Inferior parietal cortex (tissue), 1 donor: ENCODE measurements at regions not wholly inside any gene's neighbourhood (a gene's known extent, or its start where the extent isn't known, plus 50 kb on each side); places are given as distances from the start of the nearest gene placed in this dataset.
"Not testable (repeated sequence)": the region's sequence is repeated elsewhere in the genome, so short reads cannot be mapped to it uniquely, and the experiment has no call there.

Experiments
- DNase-seq: peaks from one replicate; pipeline ENCODE4 v3.0.0-alpha.2; 2016; ENCODE audit errors: extremely low spot score

DNA sequence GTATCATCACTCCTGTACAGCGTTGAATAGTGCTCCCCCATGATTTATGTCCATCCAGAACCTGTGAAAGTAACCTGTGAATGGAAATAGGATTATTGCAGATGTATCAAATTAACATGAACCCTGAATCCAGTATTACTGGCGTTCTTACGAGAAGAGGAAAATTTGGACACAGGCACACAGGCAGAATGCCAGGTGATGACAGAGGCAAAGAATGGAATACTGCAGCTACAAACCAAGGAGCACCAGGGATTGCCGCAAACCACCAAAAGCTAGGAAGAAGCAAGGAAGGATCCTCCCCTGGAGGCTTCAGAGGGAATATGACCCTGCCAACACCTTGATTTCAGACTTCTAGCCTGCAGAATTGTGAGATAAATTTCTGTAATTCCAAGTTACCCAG lies 113.5 kb upstream of the EGLN3 start:
- no peak for DNase-seq

DNA sequence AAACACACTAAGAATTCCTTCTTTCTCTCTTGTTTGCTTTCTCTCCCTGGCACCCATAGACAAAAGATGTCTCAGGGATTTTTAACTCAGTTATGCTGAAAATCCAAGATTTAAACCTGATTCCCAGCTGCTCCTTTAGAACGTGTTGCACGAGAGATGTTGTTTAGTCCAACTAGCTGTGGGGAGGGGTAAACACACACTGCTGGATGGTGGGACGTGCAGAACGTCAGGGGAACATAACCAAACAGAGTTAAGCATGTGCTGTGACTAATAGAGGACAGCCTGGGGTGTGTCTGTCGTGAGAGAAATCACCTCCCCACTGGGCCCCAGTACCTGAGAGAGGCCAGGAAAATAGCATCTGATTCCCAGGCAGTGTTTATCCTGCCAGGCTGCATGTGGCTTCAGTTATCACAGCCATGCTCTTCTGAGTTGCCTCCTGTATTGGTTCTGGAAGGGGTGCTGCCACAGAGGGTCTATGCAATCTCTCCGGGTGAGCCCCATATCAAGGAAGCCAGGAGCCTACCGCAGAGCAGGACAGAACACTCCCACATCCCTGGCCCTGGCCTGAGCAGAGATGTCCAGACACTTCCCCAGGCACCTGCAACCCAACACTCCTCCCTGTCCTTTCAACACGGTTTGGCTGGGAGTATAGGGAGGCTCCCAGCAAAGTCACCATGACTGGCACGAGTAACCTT lies 112.7 kb upstream of the EGLN3 start:
- DNase-seq: no peak

- DNase-seq: no peak
Measured at GRCh38 chr14:34063042-34063441, 112.2 kb upstream of the EGLN3 start.

DNA sequence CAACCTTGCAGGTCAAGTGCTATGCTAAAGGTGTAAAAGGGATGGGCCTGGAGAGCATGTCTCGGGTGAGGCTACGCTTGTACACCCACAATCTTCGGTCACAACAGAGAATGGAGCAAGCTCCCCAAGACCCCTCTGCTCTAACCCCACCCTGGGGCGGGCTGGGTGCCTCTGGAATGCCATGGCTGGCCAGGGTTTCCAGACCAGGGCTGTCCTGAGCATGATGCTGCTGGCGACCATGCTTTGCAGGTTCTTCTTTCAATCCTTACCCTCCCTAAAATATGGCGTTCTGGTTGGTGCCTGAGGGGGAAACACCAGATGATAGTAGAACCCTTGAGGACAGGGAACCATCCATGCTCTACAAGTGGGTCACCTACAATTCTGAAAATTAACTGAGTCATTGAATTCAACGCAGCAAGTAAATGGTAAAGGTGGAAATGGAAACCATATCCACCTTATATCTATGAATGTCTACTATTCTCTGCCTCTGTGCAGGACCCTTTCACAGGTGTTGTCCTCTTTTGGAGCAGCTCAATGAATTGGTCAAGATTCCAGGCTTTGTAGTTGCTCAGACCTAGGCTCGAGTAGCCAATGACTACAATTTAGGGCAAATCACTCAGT lies 111.6 kb upstream of the EGLN3 start:
- DNase-seq: no peak

- DNase-seq: no peak
Measured at GRCh38 chr14:34060651-34060999, 109.8 kb upstream of the EGLN3 start.

DNA sequence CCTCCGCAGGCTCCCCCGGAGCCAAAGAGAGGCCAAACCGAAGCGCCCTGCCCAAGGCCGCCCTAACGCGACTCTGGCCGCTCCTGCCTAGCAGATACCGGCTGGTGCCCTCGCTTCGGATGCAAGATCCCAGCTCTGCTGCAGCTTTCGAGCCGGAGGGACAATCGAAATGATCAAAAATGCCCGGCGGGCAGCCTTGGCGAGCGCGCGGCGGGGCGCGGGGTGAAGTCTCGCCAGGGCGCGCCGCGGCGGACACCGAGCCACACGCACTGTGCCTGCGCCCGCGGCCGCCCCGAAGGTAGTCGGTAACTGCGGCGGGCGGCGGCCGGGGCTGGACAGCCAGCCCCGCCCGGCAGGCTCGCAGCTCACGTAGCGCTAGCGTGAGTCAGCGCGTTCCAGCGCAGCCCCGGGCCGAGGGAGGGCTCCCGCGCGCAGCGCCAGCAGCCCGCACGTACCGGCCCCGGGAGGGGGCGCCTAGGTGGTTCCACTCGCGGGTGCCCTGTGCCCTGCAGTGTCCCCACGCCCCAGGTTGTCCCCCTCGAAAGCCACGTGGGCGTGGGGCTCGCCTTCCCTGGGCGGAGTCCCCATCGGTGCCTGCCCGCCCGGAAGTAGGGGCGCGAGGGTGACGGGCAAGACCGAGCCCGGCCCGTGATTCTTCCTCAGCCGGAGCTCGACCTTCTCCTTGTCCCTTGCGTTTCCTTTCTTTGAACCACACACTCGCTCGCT lies 109.2 kb upstream of the EGLN3 start:
- peak; percentile 51 for DNase-seq

GRCh38 chr14:34059037-34059924 lies 108.4 kb upstream of the EGLN3 start:
- no peak for DNase-seq

DNA sequence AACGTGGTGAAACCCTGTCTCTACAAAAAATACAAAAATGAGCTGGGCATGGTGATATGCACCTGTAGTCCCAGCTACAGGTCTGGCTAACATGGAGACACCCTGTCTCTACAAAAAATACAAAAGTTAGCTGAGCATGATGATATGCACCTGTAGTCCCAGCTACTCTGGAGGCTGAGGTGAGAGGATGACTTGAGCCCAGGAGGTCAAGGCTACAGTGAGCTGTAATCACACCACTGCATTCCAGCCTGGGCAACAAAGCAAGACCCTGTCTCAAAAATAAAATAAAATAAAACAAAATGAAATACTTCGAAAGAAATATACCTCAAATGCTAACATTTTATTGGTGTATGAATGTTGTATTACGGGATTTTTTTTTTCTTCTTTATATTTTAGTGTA lies 107.6 kb upstream of the EGLN3 start:
- no peak for DNase-seq

DNA sequence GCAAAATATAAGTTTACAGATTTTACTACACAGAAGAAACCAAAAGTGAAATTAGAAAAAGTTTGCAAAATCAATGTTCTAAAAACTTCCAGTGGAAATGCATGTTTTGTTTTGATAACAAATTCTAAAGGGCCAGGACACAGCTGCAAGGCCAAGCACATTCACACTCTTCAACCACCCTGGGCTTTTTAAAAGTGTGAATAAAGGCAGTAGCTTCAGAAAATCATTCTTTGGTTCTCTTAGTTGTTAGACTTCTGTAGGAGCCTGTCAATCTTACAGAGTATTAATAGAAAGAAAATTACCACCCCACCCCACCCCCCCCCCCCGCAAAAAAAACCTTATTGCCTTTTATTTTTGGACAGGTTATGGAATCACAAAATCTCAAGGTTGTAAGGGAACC lies 105.2 kb upstream of the EGLN3 start:
- DNase-seq: no peak

DNA sequence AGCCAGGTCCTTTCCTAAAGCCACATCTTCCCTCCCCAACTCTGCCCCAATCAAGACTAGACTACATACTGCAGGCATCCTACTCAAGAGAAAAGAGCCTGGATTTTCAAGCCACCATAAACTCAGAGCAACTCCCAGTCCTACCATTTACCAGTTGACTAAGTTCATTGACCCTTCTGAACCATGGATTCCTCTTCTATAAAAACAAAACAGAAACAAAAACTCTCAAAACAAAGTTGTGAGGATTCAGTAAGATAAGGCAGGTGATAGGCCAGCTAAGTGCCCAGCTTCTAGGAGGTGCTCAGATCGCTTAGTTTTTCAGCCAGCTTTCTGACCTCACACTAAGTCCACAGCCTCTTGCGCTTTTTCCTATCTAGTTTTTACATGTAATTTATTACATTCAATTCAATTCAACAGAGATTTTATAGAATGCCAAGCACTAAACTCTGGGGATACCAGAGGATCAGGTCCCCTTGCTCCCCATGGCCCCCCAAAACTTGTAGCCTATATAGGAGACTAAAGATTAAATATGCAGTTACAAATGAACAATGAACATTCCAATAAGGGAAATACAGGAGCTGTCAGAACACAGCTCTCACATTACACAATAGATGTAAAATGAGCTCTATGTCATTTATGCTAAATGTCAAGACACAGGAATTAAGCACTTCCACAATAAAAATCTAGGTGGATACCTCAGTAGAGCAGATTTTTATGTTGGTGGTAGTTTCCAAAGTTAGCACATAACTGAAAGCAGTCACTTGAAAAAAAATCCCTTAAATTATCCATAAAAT lies 104.5 kb upstream of the EGLN3 start:
- no peak for DNase-seq

DNA sequence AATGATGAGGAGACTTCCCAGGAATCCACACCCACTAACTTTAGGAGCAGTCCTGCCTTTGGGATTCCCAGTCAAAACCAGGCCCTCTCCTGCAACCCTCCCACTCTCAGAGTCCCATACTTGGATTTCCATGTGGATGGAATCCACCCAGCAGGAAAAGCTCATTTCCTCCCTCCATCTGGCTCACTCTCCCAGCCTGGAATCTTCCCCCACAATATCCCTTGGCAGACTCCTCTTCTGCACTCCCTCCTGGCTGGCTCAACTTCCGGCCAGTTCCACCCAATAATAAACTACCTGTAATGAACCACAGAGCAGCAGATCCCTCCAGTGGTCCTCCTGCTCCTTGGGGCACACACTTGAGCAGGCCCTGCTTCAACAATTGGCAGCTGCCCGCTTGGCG lies 102.8 kb upstream of the EGLN3 start:
- DNase-seq: no peak

- DNase-seq: no peak
Measured at GRCh38 chr14:34052658-34053014, 101.8 kb upstream of the EGLN3 start.

- no peak for DNase-seq
Measured at GRCh38 chr14:34051966-34052657, 101.2 kb upstream of the EGLN3 start.

DNA sequence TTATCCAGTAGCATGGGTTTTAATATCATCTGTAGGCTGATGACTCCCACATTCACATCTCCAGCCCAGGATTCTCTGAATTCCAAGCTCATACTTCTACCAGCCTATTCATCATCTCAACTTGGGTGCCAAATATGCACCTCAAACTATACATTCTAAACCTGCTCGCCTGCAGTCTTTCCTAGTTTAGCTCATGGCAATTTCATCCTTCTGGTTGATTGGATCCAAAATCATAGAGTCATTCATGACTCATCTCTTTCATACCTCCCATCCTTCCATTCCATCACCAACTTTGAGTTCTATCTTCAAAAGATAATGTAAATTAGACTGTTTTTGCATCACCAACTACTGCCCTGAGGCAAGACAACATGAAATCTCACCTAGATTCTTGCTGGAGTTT lies 99.7 kb upstream of the EGLN3 start:
- no peak for DNase-seq

DNA sequence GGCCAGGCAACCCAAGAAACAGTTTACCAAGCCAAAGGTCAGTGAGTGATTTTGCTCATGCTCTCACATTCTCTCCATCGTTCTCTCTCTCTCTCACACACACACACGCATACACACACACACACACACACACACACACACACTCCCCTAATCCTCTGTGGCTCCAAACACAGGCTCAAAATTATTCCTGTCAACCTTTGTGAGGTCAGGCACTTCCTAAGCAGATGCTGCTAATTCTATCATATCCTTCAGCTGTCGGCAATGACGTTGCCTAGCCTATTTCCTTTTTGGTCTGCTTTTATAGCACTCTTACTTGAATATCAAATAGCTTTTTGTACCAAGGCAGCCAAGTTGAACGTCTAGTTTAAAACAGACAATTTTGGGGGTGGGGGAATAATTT lies 98.9 kb upstream of the EGLN3 start:
- no peak for DNase-seq

DNA sequence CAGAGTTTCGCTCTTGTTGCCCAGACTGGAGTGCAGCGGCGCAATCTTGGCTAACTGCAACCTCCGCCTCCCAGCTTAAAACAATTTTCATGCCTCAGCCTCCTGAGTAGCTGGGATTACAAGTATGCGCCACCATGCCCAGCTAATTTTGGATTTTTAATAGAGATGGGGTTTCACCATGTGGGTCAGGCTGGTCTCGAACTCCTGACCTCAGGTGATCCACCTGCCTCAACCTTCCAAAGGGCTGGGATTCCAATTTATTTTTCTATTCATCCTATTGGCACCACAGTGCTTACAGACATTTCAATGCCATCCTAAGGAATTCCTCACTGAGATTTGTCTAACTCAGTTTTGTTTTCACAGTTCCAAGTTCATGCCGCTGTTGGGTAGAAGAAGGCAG lies 98.3 kb upstream of the EGLN3 start:
- not testable (repeated sequence) for DNase-seq

DNA sequence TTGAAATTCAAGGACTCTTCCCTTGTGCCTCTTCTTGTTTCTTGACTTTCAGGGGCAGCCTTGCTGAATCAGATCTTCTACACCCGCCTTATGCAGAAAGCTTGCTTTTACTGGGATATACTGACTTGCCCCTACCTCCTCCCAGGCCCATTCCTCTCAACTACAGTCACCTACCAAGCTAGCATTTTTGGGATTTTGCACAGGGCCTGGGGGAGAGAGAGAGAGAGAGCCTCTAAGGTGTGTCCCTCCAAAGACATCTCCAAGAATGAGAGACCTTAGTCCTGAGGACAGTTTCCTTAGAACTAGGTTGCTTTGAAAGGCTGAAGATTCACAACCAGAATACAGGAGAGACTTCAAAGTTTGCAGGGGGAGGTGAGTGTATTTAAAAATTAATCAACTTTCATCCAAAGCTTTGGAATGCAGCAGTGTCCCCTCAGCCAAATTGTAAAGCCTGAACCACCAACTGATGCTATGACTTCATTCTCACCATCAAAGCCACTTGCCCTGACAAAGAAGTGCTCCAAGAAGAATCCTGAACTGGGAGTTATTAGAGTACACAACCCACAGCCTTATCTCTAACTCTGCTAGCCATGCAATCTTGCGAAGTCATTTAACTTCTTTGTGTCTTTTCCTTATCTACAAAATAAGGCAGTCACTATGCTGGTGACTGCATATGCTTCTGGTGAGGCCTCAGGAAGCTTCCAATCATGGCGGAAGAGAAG lies 96.1 kb upstream of the EGLN3 start:
- no peak for DNase-seq

DNA sequence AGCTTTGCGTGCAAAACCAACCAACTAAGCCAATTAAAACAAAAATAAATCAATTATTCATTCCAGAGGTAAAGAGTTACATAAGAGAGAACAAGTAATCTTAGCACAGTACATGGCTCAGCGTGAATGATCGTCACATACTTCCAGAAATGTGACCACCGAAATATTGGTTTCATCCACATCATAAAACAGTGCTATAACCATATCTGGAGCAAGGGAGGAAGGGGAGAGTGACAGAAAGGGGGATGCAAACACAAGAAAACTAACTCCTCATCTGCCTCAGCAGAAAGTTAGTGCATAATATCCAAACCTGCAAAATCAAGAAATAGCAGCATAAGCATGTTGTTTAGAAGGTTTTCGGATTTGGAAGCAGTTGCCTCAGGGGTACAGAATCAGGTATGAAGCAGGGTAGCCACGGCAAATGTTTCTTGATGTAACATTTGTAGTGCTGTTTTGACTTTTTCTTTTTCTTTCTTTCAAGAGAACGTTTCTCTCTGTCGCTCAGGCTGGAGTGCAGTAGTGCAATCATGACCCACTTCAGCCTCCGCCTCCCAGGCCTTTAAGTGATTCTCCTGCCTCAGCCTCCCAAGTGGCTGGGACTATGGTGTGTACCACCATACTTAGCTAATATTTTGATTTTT lies 93.9 kb upstream of the EGLN3 start:
- no peak for DNase-seq

- no peak for DNase-seq
Measured at GRCh38 chr14:34044373-34044637, 93.4 kb upstream of the EGLN3 start.
